ENCODE measurements at regions not wholly inside any gene's neighbourhood (a gene's known extent, or its start where the extent isn't known, plus 50 kb on each side); places are given as distances from the start of the nearest gene placed in this dataset.
"Not testable (repeated sequence)": the region's sequence is repeated elsewhere in the genome, so short reads cannot be mapped to it uniquely, and the experiment has no call there.

GRCh38 chr6:85047818-85048217 lies 283.4 kb upstream of the TBX18 start:
- TF ChIP-seq, protein P1, sequence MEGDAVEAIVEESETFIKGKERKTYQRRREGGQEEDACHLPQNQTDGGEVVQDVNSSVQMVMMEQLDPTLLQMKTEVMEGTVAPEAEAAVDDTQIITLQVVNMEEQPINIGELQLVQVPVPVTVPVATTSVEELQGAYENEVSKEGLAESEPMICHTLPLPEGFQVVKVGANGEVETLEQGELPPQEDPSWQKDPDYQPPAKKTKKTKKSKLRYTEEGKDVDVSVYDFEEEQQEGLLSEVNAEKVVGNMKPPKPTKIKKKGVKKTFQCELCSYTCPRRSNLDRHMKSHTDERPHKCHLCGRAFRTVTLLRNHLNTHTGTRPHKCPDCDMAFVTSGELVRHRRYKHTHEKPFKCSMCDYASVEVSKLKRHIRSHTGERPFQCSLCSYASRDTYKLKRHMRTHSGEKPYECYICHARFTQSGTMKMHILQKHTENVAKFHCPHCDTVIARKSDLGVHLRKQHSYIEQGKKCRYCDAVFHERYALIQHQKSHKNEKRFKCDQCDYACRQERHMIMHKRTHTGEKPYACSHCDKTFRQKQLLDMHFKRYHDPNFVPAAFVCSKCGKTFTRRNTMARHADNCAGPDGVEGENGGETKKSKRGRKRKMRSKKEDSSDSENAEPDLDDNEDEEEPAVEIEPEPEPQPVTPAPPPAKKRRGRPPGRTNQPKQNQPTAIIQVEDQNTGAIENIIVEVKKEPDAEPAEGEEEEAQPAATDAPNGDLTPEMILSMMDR (IDR thresholded peaks at IDR 0.05; ENCODE audit: borderline replicate concordance, insufficient read depth, low read depth, low read length), result no peak
- H3K4me3 ChIP-seq (ENCODE audit: low read depth, low read length), result no peak overlapping the region

DNA sequence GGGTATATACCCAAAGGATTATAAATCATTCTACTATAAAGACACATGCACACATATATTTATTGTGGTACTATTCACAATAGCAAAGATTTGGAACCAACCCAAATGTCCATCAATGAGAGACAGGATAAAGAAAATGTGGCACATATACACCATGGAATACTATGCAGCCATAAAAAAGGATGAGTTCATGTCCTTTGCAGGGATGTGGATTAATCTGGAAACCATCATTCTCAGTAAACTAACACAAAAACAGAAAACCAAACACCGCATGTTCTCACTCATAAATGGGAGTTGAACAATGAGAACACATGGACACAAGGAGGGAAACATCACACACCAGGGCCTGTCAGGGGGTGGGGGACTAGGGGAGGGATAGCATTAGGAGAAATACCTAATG lies 281.4 kb upstream of the TBX18 start:
- not testable (repeated sequence) for H3K4me3 ChIP-seq (ENCODE audit: low read depth, low read length)

DNA sequence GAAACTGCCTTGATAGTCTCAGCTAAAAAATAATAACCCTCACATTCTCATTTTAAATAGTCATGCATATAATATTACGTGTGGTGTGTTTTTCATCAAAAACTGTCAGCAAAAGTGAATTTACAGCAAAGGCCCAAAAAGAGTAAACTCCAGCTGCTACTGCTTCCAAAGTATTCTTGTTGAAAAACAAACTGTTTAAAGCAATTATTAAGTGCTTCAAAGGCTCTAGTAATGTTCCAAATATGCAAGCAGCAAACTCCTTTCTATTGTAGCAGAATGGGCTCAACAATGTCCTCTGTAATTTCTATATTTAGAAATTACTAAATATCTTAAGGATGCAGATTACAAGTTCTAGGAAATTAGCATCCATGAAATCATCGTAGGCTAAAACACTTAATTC lies 280.0 kb upstream of the TBX18 start:
- H3K4me3 ChIP-seq (ENCODE audit: low read depth, low read length), result no peak overlapping the region
- TF ChIP-seq, protein P1 (IDR thresholded peaks at IDR 0.05; ENCODE audit: borderline replicate concordance, insufficient read depth, low read depth, low read length), result no peak

GRCh38 chr6:85041376-85041775 lies 277.0 kb upstream of the TBX18 start:
- H3K4me3 ChIP-seq (ENCODE audit: low read depth, low read length), result no peak overlapping the region
- TF ChIP-seq, protein P1 (IDR thresholded peaks at IDR 0.05; ENCODE audit: borderline replicate concordance, insufficient read depth, low read depth, low read length), result no peak

DNA sequence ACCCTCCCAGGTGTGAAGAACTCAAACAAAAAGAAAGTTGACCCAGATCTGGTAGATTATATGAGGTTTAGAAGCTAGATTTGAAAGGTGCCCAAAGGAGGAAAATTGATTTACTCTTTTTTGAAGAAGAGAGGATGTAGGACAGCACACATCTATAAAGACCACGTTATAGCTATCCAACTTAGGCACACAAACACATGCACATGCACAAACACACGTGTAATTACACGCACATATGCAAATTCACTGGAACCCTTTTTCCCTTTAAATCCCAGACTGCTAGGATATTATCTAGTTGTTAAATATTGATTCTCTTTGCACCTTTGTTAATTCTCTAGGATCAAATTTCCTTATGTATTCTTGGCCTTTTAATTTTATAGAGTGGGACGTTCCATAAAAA lies 272.8 kb upstream of the TBX18 start:
- TF ChIP-seq, protein P1 (IDR thresholded peaks at IDR 0.05; ENCODE audit: borderline replicate concordance, insufficient read depth, low read depth, low read length), result no peak
- no peak overlapping the region for H3K4me3 ChIP-seq (ENCODE audit: low read depth, low read length)

GRCh38 chr6:85035766-85036165 lies 271.4 kb upstream of the TBX18 start:
- no peak overlapping the region for H3K4me3 ChIP-seq (ENCODE audit: low read depth, low read length)
- TF ChIP-seq, protein P1 (IDR thresholded peaks at IDR 0.05; ENCODE audit: borderline replicate concordance, insufficient read depth, low read depth, low read length), result no peak

GRCh38 chr6:85033547-85033946 lies 269.1 kb upstream of the TBX18 start:
- TF ChIP-seq, protein P1 (IDR thresholded peaks at IDR 0.05; ENCODE audit: borderline replicate concordance, insufficient read depth, low read depth, low read length), result no peak
- no peak overlapping the region for H3K4me3 ChIP-seq (ENCODE audit: low read depth, low read length)

DNA sequence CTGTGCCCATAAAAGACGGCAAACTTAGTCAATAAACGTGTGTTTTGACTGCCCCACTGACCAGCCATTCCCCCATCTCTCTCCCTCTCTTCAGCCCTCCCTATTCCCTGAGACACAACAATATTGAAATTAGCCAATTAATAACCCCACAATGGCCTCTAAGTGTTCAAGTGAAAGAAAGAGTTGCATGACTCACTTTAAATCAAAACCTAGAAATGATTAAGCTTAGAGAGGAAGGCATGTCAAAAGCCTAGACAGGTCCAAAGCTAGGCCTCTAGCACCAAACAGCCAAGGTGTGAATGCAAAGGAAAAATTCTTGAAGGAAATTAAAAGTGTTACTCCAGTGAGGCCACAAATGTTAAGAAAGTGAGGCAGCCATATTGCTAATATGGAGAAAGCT lies 261.6 kb upstream of the TBX18 start:
- TF ChIP-seq, protein P1 (IDR thresholded peaks at IDR 0.05; ENCODE audit: borderline replicate concordance, insufficient read depth, low read depth, low read length), result no peak
- no peak overlapping the region for H3K4me3 ChIP-seq (ENCODE audit: low read depth, low read length)
